Peyer's patch (tissue), 4 donors: ENCODE measurements at regions not wholly inside any gene's neighbourhood (a gene's known extent, or its start where the extent isn't known, plus 50 kb on each side); places are given as distances from the start of the nearest gene placed in this dataset.

Experiments used
- CTCF ChIP-seq, 6 experiments: fragments of 450-650 bp in 4 of 6; fragments of 200-600 bp in 2 of 6; sonication (generic) in 1 of 6; IDR thresholded peaks; one replicate each; pipeline ENCODE4 v1.5.1; 2017 to 2019; ENCODE audit warnings: antibody characterized with exemption in 6 of 6, mild to moderate bottlenecking in 3 of 6, moderate library complexity in 1 of 6
- POLR2A ChIP-seq, 2 donors: fragments of 450-650 bp; IDR thresholded peaks; one replicate each; pipeline ENCODE4 v1.5.1; 2017; ENCODE audit warnings: antibody characterized with exemption in 2 of 2, mild to moderate bottlenecking in 2 of 2, moderate library complexity in 2 of 2

DNA sequence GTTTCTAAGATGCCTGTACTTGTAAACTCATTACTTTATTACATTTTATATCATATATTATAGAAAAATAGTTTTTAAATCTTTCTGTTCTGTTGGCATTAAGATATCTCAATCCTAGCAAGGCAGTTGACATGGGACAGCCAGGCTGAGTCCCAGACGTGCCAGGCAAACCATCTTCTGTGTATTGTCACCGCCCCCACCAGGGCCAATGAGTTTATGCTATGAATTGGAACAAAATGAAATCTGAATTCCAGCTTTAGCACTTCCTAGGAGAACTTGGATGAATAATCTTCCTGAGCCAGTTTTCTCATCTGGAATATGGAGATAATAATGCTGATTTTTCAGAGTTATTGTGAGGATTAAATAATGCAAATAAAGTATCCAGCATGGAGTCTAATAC, 79.9 kb upstream of the GSX1 start:
- TF ChIP-seq POLR2A (IDR thresholded peaks at IDR 0.05): no peak
- peak in 4 of 6 experiments; percentile 11 to 50 (median 30) for TF ChIP-seq CTCF (IDR thresholded peaks at IDR 0.05)
